WTC11 (cell line): ENCODE measurements at regions not wholly inside any gene's neighbourhood (a gene's known extent, or its start where the extent isn't known, plus 50 kb on each side); places are given as distances from the start of the nearest gene placed in this dataset.

Source experiments
- ATAC-seq: fragments of 200-7000 bp; cut with Tn5 transposase; 2 replicates; pipeline ENCODE4 v1.10.0; 2021; ENCODE audit warnings: mild to moderate bottlenecking, moderate library complexity
- CTCF ChIA-PET: fragments of 300-600 bp; sonication (Branson Sonifier 250); formaldehyde crosslinking; loops from one replicate; lab custom pipeline; 2021; ENCODE audit warnings: antibody characterized with exemption; lab: Charles Lee
- POLR2A ChIA-PET: fragments of 350-600 bp; sonication (Branson Sonifier 250); formaldehyde crosslinking; loops from one replicate; lab custom pipeline; 2021; ENCODE audit warnings: antibody characterized with exemption; lab: Charles Lee
- DNase-seq: peaks from one replicate; pipeline ENCODE4 v3.0.0; 2021; ENCODE audit warnings: low spot score
- H3K27ac Mint-ChIP-seq: 2 replicates; pipeline ENCODE4 v1.8.0; 2021; ENCODE audit warnings: mixed read lengths
- H3K27me3 Mint-ChIP-seq: 2 replicates; pipeline ENCODE4 v1.8.0; 2021; ENCODE audit warnings: low read depth, mild to moderate bottlenecking, moderate library complexity, mixed read lengths
- H3K36me3 Mint-ChIP-seq: 2 replicates; pipeline ENCODE4 v1.8.0; 2021; ENCODE audit warnings: mixed read lengths
- H3K4me1 Mint-ChIP-seq: 2 replicates; pipeline ENCODE4 v1.8.0; 2022; ENCODE audit warnings: mixed read lengths
- H3K4me3 Mint-ChIP-seq: 2 replicates; pipeline ENCODE4 v1.8.0; 2021; ENCODE audit warnings: mild to moderate bottlenecking, moderate library complexity, mixed read lengths
- H3K9me3 Mint-ChIP-seq: 2 replicates; pipeline ENCODE4 v1.8.0; 2021; ENCODE audit warnings: mixed read lengths
- ATF1 ChIP-seq: sonication (generic); formaldehyde crosslinking; IDR thresholded peaks from 2 replicates; pipeline ENCODE4 v1.8.1; 2023; ENCODE audit warnings: mild to moderate bottlenecking, moderate library complexity, missing genetic modification reagents
- ELF4 ChIP-seq: sonication (generic); formaldehyde crosslinking; IDR thresholded peaks from 2 replicates; pipeline ENCODE4 v1.8.1; 2022; ENCODE audit warnings: low read depth, mild to moderate bottlenecking, moderate library complexity, missing genetic modification reagents
- JUN ChIP-seq: sonication (generic); formaldehyde crosslinking; IDR thresholded peaks from 2 replicates; pipeline ENCODE4 v1.8.0; 2023; ENCODE audit warnings: mild to moderate bottlenecking, missing genetic modification reagents
- KAT7 ChIP-seq: sonication (generic); formaldehyde crosslinking; IDR thresholded peaks from 2 replicates; pipeline ENCODE4 v1.8.1; 2023; ENCODE audit warnings: missing genetic modification reagents, mild to moderate bottlenecking, borderline replicate concordance
- NFATC4 ChIP-seq: fragments of 250-450 bp; sonication (Bioruptor Pico); IDR thresholded peaks from 2 replicates; pipeline ENCODE4 v1.9.0; 2021; ENCODE audit warnings: mild to moderate bottlenecking
- NFYB ChIP-seq: sonication (generic); formaldehyde crosslinking; conservative IDR thresholded peaks from 2 replicates; pipeline ENCODE4 v1.8.0; 2022; ENCODE audit warnings: low read depth, missing genetic modification reagents
- SMAD4 ChIP-seq: sonication (generic); formaldehyde crosslinking; IDR thresholded peaks from 2 replicates; pipeline ENCODE4 v1.8.0; 2022; ENCODE audit warnings: mild to moderate bottlenecking, missing genetic modification reagents
- TEAD4 ChIP-seq: sonication (generic); formaldehyde crosslinking; IDR thresholded peaks from 2 replicates; pipeline ENCODE4 v1.8.0; 2022; ENCODE audit warnings: mild to moderate bottlenecking, missing genetic modification reagents
- ZBTB21 ChIP-seq: sonication (generic); formaldehyde crosslinking; IDR thresholded peaks from 2 replicates; pipeline ENCODE4 v1.8.1; 2023; ENCODE audit warnings: mild to moderate bottlenecking, missing genetic modification reagents, borderline replicate concordance
- ZNF138 ChIP-seq: sonication (generic); formaldehyde crosslinking; conservative IDR thresholded peaks from 2 replicates; pipeline ENCODE4 v1.8.1; 2022; ENCODE audit warnings: mild to moderate bottlenecking, moderate library complexity, missing genetic modification reagents
- ZNF219 ChIP-seq: sonication (generic); formaldehyde crosslinking; IDR thresholded peaks from 2 replicates; pipeline ENCODE4 v1.8.0; 2023; ENCODE audit warnings: missing genetic modification reagents, mild to moderate bottlenecking, borderline replicate concordance
- ZNF263 ChIP-seq: sonication (generic); formaldehyde crosslinking; IDR thresholded peaks from 2 replicates; pipeline ENCODE4 v1.8.1; 2022; ENCODE audit warnings: low read depth, mild to moderate bottlenecking, moderate library complexity, missing genetic modification reagents
- ZNF317 ChIP-seq: sonication (generic); formaldehyde crosslinking; IDR thresholded peaks from 2 replicates; pipeline ENCODE4 v1.8.1; 2023; ENCODE audit warnings: low read depth, mild to moderate bottlenecking, moderate library complexity, missing genetic modification reagents, borderline replicate concordance
- TF ChIP-seq, protein P1 (sequence below): sonication (generic); formaldehyde crosslinking; IDR thresholded peaks from 2 replicates; pipeline ENCODE4 v1.8.1; 2022; ENCODE audit warnings: missing genetic modification reagents, borderline replicate concordance
- TF ChIP-seq, protein P2 (sequence below): sonication (generic); formaldehyde crosslinking; IDR thresholded peaks from 2 replicates; pipeline ENCODE4 v1.8.0; 2023; ENCODE audit warnings: mild to moderate bottlenecking, missing genetic modification reagents
- TF ChIP-seq, protein P3 (sequence below): sonication (generic); formaldehyde crosslinking; IDR thresholded peaks from 2 replicates; pipeline ENCODE4 v1.8.1; 2023; ENCODE audit warnings: mild to moderate bottlenecking, missing genetic modification reagents
- TF ChIP-seq, protein P4 (sequence below): sonication (generic); formaldehyde crosslinking; IDR thresholded peaks from 2 replicates; pipeline ENCODE4 v1.8.0; 2022; ENCODE audit warnings: missing genetic modification reagents
- TF ChIP-seq, protein P5 (sequence below): sonication (generic); formaldehyde crosslinking; IDR thresholded peaks from 2 replicates; pipeline ENCODE4 v1.8.1; 2023; ENCODE audit warnings: mild to moderate bottlenecking, missing genetic modification reagents, borderline replicate concordance

DNA sequence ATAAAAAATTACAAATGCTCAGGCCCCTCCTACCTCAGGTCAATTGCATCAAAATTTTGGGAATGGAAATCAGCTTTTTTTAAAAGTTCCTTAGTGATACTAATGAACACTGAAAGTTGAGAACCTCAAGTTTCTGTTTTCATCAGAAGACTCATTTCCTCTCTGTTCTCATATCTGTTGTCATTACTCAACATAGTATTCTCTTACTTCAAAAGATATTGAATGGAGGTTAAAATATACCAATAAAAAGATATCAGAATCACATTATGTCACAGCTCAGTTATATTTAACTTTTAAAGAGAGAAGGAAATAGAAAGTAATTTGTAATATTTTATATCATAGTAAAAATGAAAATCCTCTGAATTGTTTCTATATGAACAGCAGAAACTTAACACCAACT is 959.4 kb upstream of the LRRTM1 start:
- no peaks in the 10 kb centered on the region for H3K27me3 Mint-ChIP-seq
- POLR2A ChIA-PET = no interaction called here
- no peak for ATAC-seq
- no peak for DNase-seq
- TF ChIP-seq, protein P1, sequence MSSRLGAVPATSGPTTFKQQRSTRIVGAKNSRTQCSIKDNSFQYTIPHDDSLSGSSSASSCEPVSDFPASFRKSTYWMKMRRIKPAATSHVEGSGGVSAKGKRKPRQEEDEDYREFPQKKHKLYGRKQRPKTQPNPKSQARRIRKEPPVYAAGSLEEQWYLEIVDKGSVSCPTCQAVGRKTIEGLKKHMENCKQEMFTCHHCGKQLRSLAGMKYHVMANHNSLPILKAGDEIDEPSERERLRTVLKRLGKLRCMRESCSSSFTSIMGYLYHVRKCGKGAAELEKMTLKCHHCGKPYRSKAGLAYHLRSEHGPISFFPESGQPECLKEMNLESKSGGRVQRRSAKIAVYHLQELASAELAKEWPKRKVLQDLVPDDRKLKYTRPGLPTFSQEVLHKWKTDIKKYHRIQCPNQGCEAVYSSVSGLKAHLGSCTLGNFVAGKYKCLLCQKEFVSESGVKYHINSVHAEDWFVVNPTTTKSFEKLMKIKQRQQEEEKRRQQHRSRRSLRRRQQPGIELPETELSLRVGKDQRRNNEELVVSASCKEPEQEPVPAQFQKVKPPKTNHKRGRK (CRISPR knock-in tag) = no peak
- TF ChIP-seq ZBTB21 (CRISPR knock-in tag) (no peak), ZNF317 (CRISPR knock-in tag) (no peak), NFATC4 (CRISPR knock-in tag) (no peak), TEAD4 (CRISPR knock-in tag) (no peak), ZNF263 (no peak)
- TF ChIP-seq, protein P2, sequence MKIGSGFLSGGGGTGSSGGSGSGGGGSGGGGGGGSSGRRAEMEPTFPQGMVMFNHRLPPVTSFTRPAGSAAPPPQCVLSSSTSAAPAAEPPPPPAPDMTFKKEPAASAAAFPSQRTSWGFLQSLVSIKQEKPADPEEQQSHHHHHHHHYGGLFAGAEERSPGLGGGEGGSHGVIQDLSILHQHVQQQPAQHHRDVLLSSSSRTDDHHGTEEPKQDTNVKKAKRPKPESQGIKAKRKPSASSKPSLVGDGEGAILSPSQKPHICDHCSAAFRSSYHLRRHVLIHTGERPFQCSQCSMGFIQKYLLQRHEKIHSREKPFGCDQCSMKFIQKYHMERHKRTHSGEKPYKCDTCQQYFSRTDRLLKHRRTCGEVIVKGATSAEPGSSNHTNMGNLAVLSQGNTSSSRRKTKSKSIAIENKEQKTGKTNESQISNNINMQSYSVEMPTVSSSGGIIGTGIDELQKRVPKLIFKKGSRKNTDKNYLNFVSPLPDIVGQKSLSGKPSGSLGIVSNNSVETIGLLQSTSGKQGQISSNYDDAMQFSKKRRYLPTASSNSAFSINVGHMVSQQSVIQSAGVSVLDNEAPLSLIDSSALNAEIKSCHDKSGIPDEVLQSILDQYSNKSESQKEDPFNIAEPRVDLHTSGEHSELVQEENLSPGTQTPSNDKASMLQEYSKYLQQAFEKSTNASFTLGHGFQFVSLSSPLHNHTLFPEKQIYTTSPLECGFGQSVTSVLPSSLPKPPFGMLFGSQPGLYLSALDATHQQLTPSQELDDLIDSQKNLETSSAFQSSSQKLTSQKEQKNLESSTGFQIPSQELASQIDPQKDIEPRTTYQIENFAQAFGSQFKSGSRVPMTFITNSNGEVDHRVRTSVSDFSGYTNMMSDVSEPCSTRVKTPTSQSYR (CRISPR knock-in tag) = no peak
- H3K9me3 Mint-ChIP-seq = peaks cover 10% of the 10 kb centered on the region
- H3K36me3 Mint-ChIP-seq = peaks cover 7% of the 10 kb centered on the region
- no peak overlapping the region for H3K27ac Mint-ChIP-seq
- no peak overlapping the region for H3K4me3 Mint-ChIP-seq
- H3K4me1 Mint-ChIP-seq = no peaks in the 10 kb centered on the region; the same call in 1 of the 2 replicates
- CTCF ChIA-PET = no interaction called here

DNA sequence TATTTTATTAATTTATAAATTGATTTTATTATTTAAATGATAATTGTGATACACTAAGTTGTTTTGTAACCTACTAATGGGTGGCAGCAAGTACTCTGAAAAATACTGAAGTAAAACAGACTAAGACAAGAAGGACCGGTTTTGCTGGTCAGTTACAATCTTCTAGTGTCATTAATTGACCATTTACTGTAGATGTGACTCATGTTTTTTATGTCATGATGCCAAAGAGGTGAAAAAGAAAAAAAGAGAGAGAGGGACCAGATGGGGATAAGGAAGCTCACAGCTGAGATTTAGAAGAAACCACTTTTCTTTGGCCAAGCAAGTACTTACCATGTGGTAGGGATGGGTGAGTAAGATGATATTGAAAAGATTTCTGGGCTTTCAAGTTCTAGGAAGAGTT is 955.8 kb upstream of the LRRTM1 start:
- H3K27me3 Mint-ChIP-seq = no peaks in the 10 kb centered on the region
- POLR2A ChIA-PET = no interaction called here

More for the DNA sequence above, 955.8 kb upstream of the LRRTM1 start:
- Mint-ChIP-seq H3K4me1 (no peaks in the 10 kb centered on the region; the same call in 1 of the 2 replicates), H3K36me3 (no peaks in the 10 kb centered on the region), H3K27ac (no peak overlapping the region), H3K9me3 (no peaks in the 10 kb centered on the region), H3K4me3 (no peak overlapping the region)
- ATAC-seq (no peak), DNase-seq (no peak)
- TF ChIP-seq NFYB = no peak
- TF ChIP-seq, protein P3, sequence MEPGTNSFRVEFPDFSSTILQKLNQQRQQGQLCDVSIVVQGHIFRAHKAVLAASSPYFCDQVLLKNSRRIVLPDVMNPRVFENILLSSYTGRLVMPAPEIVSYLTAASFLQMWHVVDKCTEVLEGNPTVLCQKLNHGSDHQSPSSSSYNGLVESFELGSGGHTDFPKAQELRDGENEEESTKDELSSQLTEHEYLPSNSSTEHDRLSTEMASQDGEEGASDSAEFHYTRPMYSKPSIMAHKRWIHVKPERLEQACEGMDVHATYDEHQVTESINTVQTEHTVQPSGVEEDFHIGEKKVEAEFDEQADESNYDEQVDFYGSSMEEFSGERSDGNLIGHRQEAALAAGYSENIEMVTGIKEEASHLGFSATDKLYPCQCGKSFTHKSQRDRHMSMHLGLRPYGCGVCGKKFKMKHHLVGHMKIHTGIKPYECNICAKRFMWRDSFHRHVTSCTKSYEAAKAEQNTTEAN (CRISPR knock-in tag) = no peak
- TF ChIP-seq ELF4 (CRISPR knock-in tag) = no peak
- TF ChIP-seq, protein P2 (CRISPR knock-in tag) = no peak
- no peak for TF ChIP-seq ZNF219 (CRISPR knock-in tag)
- no peak for TF ChIP-seq ZNF138 (CRISPR knock-in tag)
- TF ChIP-seq, protein P4, sequence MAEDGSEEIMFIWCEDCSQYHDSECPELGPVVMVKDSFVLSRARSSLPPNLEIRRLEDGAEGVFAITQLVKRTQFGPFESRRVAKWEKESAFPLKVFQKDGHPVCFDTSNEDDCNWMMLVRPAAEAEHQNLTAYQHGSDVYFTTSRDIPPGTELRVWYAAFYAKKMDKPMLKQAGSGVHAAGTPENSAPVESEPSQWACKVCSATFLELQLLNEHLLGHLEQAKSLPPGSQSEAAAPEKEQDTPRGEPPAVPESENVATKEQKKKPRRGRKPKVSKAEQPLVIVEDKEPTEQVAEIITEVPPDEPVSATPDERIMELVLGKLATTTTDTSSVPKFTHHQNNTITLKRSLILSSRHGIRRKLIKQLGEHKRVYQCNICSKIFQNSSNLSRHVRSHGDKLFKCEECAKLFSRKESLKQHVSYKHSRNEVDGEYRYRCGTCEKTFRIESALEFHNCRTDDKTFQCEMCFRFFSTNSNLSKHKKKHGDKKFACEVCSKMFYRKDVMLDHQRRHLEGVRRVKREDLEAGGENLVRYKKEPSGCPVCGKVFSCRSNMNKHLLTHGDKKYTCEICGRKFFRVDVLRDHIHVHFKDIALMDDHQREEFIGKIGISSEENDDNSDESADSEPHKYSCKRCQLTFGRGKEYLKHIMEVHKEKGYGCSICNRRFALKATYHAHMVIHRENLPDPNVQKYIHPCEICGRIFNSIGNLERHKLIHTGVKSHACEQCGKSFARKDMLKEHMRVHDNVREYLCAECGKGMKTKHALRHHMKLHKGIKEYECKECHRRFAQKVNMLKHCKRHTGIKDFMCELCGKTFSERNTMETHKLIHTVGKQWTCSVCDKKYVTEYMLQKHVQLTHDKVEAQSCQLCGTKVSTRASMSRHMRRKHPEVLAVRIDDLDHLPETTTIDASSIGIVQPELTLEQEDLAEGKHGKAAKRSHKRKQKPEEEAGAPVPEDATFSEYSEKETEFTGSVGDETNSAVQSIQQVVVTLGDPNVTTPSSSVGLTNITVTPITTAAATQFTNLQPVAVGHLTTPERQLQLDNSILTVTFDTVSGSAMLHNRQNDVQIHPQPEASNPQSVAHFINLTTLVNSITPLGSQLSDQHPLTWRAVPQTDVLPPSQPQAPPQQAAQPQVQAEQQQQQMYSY (CRISPR knock-in tag) = no peak
- no peak for TF ChIP-seq SMAD4 (CRISPR knock-in tag)
- TF ChIP-seq JUN (CRISPR knock-in tag) = no peak
- TF ChIP-seq, protein P5, sequence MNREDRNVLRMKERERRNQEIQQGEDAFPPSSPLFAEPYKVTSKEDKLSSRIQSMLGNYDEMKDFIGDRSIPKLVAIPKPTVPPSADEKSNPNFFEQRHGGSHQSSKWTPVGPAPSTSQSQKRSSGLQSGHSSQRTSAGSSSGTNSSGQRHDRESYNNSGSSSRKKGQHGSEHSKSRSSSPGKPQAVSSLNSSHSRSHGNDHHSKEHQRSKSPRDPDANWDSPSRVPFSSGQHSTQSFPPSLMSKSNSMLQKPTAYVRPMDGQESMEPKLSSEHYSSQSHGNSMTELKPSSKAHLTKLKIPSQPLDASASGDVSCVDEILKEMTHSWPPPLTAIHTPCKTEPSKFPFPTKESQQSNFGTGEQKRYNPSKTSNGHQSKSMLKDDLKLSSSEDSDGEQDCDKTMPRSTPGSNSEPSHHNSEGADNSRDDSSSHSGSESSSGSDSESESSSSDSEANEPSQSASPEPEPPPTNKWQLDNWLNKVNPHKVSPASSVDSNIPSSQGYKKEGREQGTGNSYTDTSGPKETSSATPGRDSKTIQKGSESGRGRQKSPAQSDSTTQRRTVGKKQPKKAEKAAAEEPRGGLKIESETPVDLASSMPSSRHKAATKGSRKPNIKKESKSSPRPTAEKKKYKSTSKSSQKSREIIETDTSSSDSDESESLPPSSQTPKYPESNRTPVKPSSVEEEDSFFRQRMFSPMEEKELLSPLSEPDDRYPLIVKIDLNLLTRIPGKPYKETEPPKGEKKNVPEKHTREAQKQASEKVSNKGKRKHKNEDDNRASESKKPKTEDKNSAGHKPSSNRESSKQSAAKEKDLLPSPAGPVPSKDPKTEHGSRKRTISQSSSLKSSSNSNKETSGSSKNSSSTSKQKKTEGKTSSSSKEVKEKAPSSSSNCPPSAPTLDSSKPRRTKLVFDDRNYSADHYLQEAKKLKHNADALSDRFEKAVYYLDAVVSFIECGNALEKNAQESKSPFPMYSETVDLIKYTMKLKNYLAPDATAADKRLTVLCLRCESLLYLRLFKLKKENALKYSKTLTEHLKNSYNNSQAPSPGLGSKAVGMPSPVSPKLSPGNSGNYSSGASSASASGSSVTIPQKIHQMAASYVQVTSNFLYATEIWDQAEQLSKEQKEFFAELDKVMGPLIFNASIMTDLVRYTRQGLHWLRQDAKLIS (CRISPR knock-in tag) = no peak
- TF ChIP-seq ATF1 = no peak
- TF ChIP-seq KAT7 (CRISPR knock-in tag) = no peak
- CTCF ChIA-PET = no interaction called here
